ENCODE measurements at regions not wholly inside any gene's neighbourhood (a gene's known extent, or its start where the extent isn't known, plus 50 kb on each side); places are given as distances from the start of the nearest gene placed in this dataset.

- TF ChIP-seq CTCF (IDR thresholded peaks at IDR 0.05) (no peak), EZH2phosphoT487 (IDR thresholded peaks at IDR 0.05) (no peak)
Observed at GRCh38 chr5:58235299-58235698, 224.6 kb downstream of the PLK2 start.
